Keratinocyte (primary cell): ENCODE measurements at regions not wholly inside any gene's neighbourhood (a gene's known extent, or its start where the extent isn't known, plus 50 kb on each side); places are given as distances from the start of the nearest gene placed in this dataset.

Experiments
- EZH2 ChIP-seq: IDR thresholded peaks from one replicate; pipeline ENCODE4 v1.6.1; 2012; ENCODE audit warnings: inconsistent platforms, mild to moderate bottlenecking, low read length, moderate library complexity
- TF ChIP-seq, protein P1 (sequence below), 3 experiments: IDR thresholded peaks in 1 of 3; conservative IDR thresholded peaks in 1 of 3; optimal IDR thresholded peaks in 1 of 3; 2 replicates in 2 of 3; 3 replicates in 1 of 3; pipeline versions ENCODE3 to v1.5.1; 2011; ENCODE audit warnings: low read length in 3 of 3, mild to moderate bottlenecking in 3 of 3, moderate library complexity in 2 of 3, control low read depth in 1 of 3, inconsistent platforms in 1 of 3; ENCODE audit not compliant: insufficient read depth in 2 of 3; ENCODE audit errors: extremely low read depth in 1 of 3

DNA sequence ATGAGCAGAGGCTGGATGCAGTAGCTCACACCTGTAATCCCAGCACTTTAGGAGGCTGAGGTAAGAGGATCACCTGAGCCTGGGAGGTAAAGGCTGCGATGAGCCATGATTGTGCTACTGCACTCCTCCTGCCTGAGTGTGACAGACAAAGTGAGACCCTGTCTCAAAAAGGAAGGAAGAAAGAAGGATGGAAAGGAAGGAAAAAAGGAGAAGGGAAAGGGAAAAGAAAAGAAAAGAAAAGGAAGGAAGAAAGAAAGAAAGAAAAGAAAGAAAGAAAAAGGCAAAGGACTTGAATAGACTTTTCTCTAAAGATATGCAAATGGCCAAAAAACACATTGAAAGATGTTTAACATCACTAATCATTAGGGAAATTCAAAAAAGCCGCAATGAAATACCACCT lies 215.3 kb upstream of the MYLIP start:
- TF ChIP-seq, protein P1, sequence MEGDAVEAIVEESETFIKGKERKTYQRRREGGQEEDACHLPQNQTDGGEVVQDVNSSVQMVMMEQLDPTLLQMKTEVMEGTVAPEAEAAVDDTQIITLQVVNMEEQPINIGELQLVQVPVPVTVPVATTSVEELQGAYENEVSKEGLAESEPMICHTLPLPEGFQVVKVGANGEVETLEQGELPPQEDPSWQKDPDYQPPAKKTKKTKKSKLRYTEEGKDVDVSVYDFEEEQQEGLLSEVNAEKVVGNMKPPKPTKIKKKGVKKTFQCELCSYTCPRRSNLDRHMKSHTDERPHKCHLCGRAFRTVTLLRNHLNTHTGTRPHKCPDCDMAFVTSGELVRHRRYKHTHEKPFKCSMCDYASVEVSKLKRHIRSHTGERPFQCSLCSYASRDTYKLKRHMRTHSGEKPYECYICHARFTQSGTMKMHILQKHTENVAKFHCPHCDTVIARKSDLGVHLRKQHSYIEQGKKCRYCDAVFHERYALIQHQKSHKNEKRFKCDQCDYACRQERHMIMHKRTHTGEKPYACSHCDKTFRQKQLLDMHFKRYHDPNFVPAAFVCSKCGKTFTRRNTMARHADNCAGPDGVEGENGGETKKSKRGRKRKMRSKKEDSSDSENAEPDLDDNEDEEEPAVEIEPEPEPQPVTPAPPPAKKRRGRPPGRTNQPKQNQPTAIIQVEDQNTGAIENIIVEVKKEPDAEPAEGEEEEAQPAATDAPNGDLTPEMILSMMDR (optimal IDR thresholded peaks at IDR 0.05 in 1 of 3, IDR thresholded peaks at IDR 0.05 in 1 of 3, conservative IDR thresholded peaks at IDR 0.05 in 1 of 3; ENCODE audit: extremely low read depth in 1 of 3, insufficient read depth in 2 of 3, low read length in 3 of 3): no peak
- TF ChIP-seq EZH2: no peak
